GM11168 (cell line): ENCODE measurements at regions not wholly inside any gene's neighbourhood (a gene's known extent, or its start where the extent isn't known, plus 50 kb on each side); places are given as distances from the start of the nearest gene placed in this dataset.
"Not testable (repeated sequence)": the region's sequence is repeated elsewhere in the genome, so short reads cannot be mapped to it uniquely, and the experiment has no call there.

Experiments used
- in situ Hi-C: fragments of 300-500 bp; cut with MboI; formaldehyde crosslinking; loops from one replicate; pipeline ENCODE4 v1.12.0; 2022; ENCODE audit warnings: low sequenced_read_pairs; ENCODE audit not compliant: unreplicated experiment

- in situ Hi-C loops: not testable (repeated sequence)
Measured at GRCh38 chr5:99510237-99510866, 581.5 kb upstream of the CHD1 start.

- in situ Hi-C loops: not testable (repeated sequence)
Measured at GRCh38 chr5:99509064-99509463, 580.3 kb upstream of the CHD1 start.

- in situ Hi-C loops: not testable (repeated sequence)
Measured at GRCh38 chr5:99495456-99495855, 566.6 kb upstream of the CHD1 start.

- in situ Hi-C loops: not testable (repeated sequence)
Measured at GRCh38 chr5:99478450-99478849, 549.6 kb upstream of the CHD1 start.

- in situ Hi-C loops: not testable (repeated sequence)
Measured at GRCh38 chr5:99473328-99473727, 544.5 kb upstream of the CHD1 start.

GRCh38 chr5:99471726-99472125, 542.9 kb upstream of the CHD1 start:
- in situ Hi-C loops: not testable (repeated sequence)

- in situ Hi-C loops: not testable (repeated sequence)
Measured at GRCh38 chr5:99471178-99471577, 542.4 kb upstream of the CHD1 start.

- in situ Hi-C loops: not testable (repeated sequence)
Measured at GRCh38 chr5:99470636-99471035, 541.8 kb upstream of the CHD1 start.

- in situ Hi-C loops: no loop called here
Measured at GRCh38 chr5:99460701-99461100, 531.9 kb upstream of the CHD1 start.

GRCh38 chr5:99453196-99453595, 524.4 kb upstream of the CHD1 start:
- in situ Hi-C loops: no loop called here

- in situ Hi-C loops: no loop called here
Measured at GRCh38 chr5:99449786-99450185, 521.0 kb upstream of the CHD1 start.

- in situ Hi-C loops: no loop called here
Measured at GRCh38 chr5:99445805-99446204, 517.0 kb upstream of the CHD1 start.

- in situ Hi-C loops: no loop called here
Measured at GRCh38 chr5:99441235-99441634, 512.4 kb upstream of the CHD1 start.

GRCh38 chr5:99438619-99439018, 509.8 kb upstream of the CHD1 start:
- in situ Hi-C loops: no loop called here

- in situ Hi-C loops: no loop called here
Measured at GRCh38 chr5:99437986-99438385, 509.2 kb upstream of the CHD1 start.

- in situ Hi-C loops: not testable (repeated sequence)
Measured at GRCh38 chr5:99423396-99423795, 494.6 kb upstream of the CHD1 start.

- in situ Hi-C loops: not testable (repeated sequence)
Measured at GRCh38 chr5:99418640-99419039, 489.8 kb upstream of the CHD1 start.

- in situ Hi-C loops: not testable (repeated sequence)
Measured at GRCh38 chr5:99410386-99410785, 481.6 kb upstream of the CHD1 start.

GRCh38 chr5:99404764-99405302, 476.0 kb upstream of the CHD1 start:
- in situ Hi-C loops: loop anchor here (5.0 kb wide), 1 partner anchor 957 kb away; no protein-coding TSS in a partner anchor

GRCh38 chr5:99400571-99400970, 471.8 kb upstream of the CHD1 start:
- in situ Hi-C loops: loop anchor here (5.0 kb wide), 1 partner anchor 962 kb away; no protein-coding TSS in a partner anchor

- in situ Hi-C loops: no loop called here
Measured at GRCh38 chr5:99398976-99399375, 470.2 kb upstream of the CHD1 start.

- in situ Hi-C loops: no loop called here
Measured at GRCh38 chr5:99386406-99387077, 457.7 kb upstream of the CHD1 start.
